GM23248 (cell line): ENCODE measurements at regions not wholly inside any gene's neighbourhood (a gene's known extent, or its start where the extent isn't known, plus 50 kb on each side); places are given as distances from the start of the nearest gene placed in this dataset.

Source experiments
- EZH2 ChIP-seq: fragments of 200-600 bp; sonication (generic); IDR thresholded peaks from 2 replicates; pipeline ENCODE4 v1.6.1; 2018; ENCODE audit warnings: antibody characterized with exemption, mild to moderate bottlenecking; ENCODE audit not compliant: insufficient read depth, poor library complexity, severe bottlenecking
- EZH2phosphoT487 ChIP-seq: fragments of 200-600 bp; sonication (generic); IDR thresholded peaks from 2 replicates; pipeline ENCODE4 v1.6.1; 2018; ENCODE audit warnings: antibody characterized with exemption, moderate library complexity, mild to moderate bottlenecking, low read depth; ENCODE audit not compliant: insufficient read depth

GRCh38 chr20:6240059-6240458, 117.2 kb upstream of the FERMT1 start:
- TF ChIP-seq EZH2 (no peak), EZH2phosphoT487 (no peak)
